ENCODE measurements at regions not wholly inside any gene's neighbourhood (a gene's known extent, or its start where the extent isn't known, plus 50 kb on each side); places are given as distances from the start of the nearest gene placed in this dataset.

- TF ChIP-seq CTCF (IDR thresholded peaks at IDR 0.05) (peak; percentile 30 to 62 (median 38)), POLR2A (IDR thresholded peaks at IDR 0.05) (no peak), POLR2AphosphoS5 (IDR thresholded peaks at IDR 0.05) (no peak)
Observed at GRCh38 chr4:64781737-64782326, 372.6 kb upstream of the TECRL start.

Data from breast epithelium (tissue), 3 donors.